DOHH2 (cell line): ENCODE measurements at regions not wholly inside any gene's neighbourhood (a gene's known extent, or its start where the extent isn't known, plus 50 kb on each side); places are given as distances from the start of the nearest gene placed in this dataset.

Experiments used
- H3F3A ChIP-seq: fragments of 200-600 bp; sonication (generic), shearing (Covaris generic); 2 replicates; pipeline ENCODE4 v1.6.0; 2016; ENCODE audit warnings: antibody characterized with exemption, mild to moderate bottlenecking; ENCODE audit not compliant: control insufficient read depth, insufficient read depth
- H3K27ac ChIP-seq: fragments of 200-600 bp; sonication (generic); 2 replicates; pipeline ENCODE4 v1.5.1; 2014; ENCODE audit warnings: low read depth, mild to moderate bottlenecking, low read length, moderate library complexity
- H3K27me3 ChIP-seq: fragments of 200-600 bp; sonication (generic); 2 replicates; pipeline ENCODE4 v1.6.1; 2014; ENCODE audit warnings: mild to moderate bottlenecking, low read length, mixed read lengths; ENCODE audit not compliant: control insufficient read depth
- H3K36me3 ChIP-seq: fragments of 200-600 bp; sonication (generic); 2 replicates; pipeline ENCODE4 v1.6.1; 2014; ENCODE audit warnings: mild to moderate bottlenecking, low read length, moderate library complexity, mixed read lengths; ENCODE audit not compliant: control insufficient read depth
- H3K4me1 ChIP-seq: fragments of 200-600 bp; sonication (generic); 2 replicates; pipeline ENCODE4 v1.6.1; 2014; ENCODE audit warnings: mild to moderate bottlenecking, low read length, mixed read lengths; ENCODE audit not compliant: control insufficient read depth
- H3K4me2 ChIP-seq: fragments of 200-600 bp; sonication (generic); 2 replicates; pipeline ENCODE4 v1.6.0; 2014; ENCODE audit warnings: mild to moderate bottlenecking, low read length, moderate library complexity
- H3K4me3 ChIP-seq: fragments of 200-600 bp; sonication (generic); 2 replicates; pipeline ENCODE4 v1.5.1; 2014; ENCODE audit warnings: mild to moderate bottlenecking, low read length, mixed read lengths
- H3K79me2 ChIP-seq: fragments of 200-600 bp; sonication (generic); 2 replicates; pipeline ENCODE4 v1.6.1; 2014; ENCODE audit warnings: mild to moderate bottlenecking, low read length, mixed read lengths; ENCODE audit not compliant: control insufficient read depth
- H3K9me2 ChIP-seq: fragments of 200-600 bp; sonication (generic); replicated peaks from 2 replicates; pipeline ENCODE4 v1.6.1; 2014; ENCODE audit warnings: mild to moderate bottlenecking, low read length, mixed read lengths; ENCODE audit not compliant: control insufficient read depth
- H3K9me3 ChIP-seq: fragments of 200-600 bp; sonication (generic); 2 replicates; pipeline ENCODE4 v1.6.1; 2014; ENCODE audit warnings: antibody characterized with exemption, low read length, mixed read lengths; ENCODE audit not compliant: control insufficient read depth, insufficient read depth
- H4K20me1 ChIP-seq: fragments of 200-600 bp; sonication (generic); 2 replicates; pipeline ENCODE4 v1.6.0; 2014; ENCODE audit warnings: low read depth, mild to moderate bottlenecking, antibody characterized with exemption, low read length, moderate library complexity; ENCODE audit not compliant: control insufficient read depth, insufficient read depth
- EZH2phosphoT487 ChIP-seq: fragments of 200-600 bp; sonication (generic); IDR thresholded peaks from 2 replicates; pipeline ENCODE4 v1.6.1; 2017; ENCODE audit warnings: borderline replicate concordance, mild to moderate bottlenecking, antibody characterized with exemption, low read length, moderate library complexity, mixed read lengths
- TF ChIP-seq, protein P1 (sequence below): fragments of 200-600 bp; sonication (generic); IDR thresholded peaks from one replicate; pipeline ENCODE4 v1.5.1; 2014; ENCODE audit warnings: antibody characterized with exemption, mild to moderate bottlenecking, low read depth, low read length; ENCODE audit not compliant: poor library complexity, severe bottlenecking

- Histone ChIP-seq H3K4me2 (peak overlapping the region; percentile 92), H3K4me3 (peak overlapping the region; percentile 85), H3K27me3 (no peaks in the 10 kb centered on the region), H3K27ac (peak overlapping the region; percentile 95), H3F3A (peaks cover 12% of the 10 kb centered on the region), H3K79me2 (peaks cover 15% of the 10 kb centered on the region), H4K20me1 (no peaks in the 10 kb centered on the region), H3K36me3 (no peaks in the 10 kb centered on the region), H3K9me3 (no peaks in the 10 kb centered on the region), H3K9me2 (no peaks in the 10 kb centered on the region), H3K4me1 (peaks cover 59% of the 10 kb centered on the region)
- TF ChIP-seq, protein P1, sequence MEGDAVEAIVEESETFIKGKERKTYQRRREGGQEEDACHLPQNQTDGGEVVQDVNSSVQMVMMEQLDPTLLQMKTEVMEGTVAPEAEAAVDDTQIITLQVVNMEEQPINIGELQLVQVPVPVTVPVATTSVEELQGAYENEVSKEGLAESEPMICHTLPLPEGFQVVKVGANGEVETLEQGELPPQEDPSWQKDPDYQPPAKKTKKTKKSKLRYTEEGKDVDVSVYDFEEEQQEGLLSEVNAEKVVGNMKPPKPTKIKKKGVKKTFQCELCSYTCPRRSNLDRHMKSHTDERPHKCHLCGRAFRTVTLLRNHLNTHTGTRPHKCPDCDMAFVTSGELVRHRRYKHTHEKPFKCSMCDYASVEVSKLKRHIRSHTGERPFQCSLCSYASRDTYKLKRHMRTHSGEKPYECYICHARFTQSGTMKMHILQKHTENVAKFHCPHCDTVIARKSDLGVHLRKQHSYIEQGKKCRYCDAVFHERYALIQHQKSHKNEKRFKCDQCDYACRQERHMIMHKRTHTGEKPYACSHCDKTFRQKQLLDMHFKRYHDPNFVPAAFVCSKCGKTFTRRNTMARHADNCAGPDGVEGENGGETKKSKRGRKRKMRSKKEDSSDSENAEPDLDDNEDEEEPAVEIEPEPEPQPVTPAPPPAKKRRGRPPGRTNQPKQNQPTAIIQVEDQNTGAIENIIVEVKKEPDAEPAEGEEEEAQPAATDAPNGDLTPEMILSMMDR, result no peak
- no peak for TF ChIP-seq EZH2phosphoT487
These were observed 78.0 kb upstream of the BCOR start for GRCh38 chrX:40175511-40176350.

DNA sequence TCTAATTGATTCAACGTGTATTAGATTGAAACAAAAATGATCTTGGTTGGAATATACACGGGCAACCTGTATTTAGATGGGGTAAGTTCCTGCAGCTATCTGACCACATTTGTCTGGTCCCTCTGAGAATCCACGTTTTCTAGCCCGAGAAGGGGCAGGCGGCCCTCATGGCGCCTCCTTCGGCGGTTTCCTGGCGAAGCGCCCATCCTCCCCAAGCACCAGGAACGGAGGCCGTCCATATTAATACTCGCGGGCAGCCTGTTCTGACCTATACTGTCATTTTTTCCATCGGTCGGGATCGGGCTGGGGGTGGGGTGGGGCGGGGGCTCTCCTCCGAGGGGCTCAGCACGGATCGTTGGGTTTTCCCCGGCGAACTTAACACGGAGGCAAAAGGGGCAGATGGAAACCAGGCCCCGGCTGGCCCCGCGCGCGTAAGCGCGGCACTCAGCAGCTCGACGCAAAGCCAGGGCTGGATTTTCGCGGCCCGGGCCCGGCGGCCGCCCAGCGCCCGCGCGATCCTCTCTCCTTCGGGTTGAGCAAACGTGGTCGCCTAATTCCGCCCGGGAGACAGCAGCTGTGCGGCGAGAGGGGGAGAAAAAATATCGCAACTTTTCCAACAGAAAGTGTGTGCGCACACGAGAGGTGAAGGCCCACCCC, 77.2 kb upstream of the BCOR start:
- TF ChIP-seq, protein P1, result no peak
- no peak for TF ChIP-seq EZH2phosphoT487
- H3F3A ChIP-seq, result peaks cover 15% of the 10 kb centered on the region
- no peaks in the 10 kb centered on the region for H3K36me3 ChIP-seq
- peak overlapping the region; percentile 85 for H3K4me3 ChIP-seq
- H3K4me2 ChIP-seq, result peak overlapping the region; percentile 92
- no peaks in the 10 kb centered on the region for H3K27me3 ChIP-seq
- H3K9me2 ChIP-seq, result no peaks in the 10 kb centered on the region
- peak overlapping the region; percentile 95 for H3K27ac ChIP-seq
- H3K4me1 ChIP-seq, result peaks cover 66% of the 10 kb centered on the region
- H4K20me1 ChIP-seq, result no peaks in the 10 kb centered on the region
- H3K79me2 ChIP-seq, result peaks cover 15% of the 10 kb centered on the region
- no peaks in the 10 kb centered on the region for H3K9me3 ChIP-seq

- Histone ChIP-seq H3K36me3 (no peaks in the 10 kb centered on the region), H3K4me2 (peak overlapping the region; percentile 92), H3K4me3 (peak overlapping the region; percentile 85), H3K4me1 (peaks cover 73% of the 10 kb centered on the region), H3K27me3 (no peaks in the 10 kb centered on the region), H4K20me1 (no peaks in the 10 kb centered on the region), H3K27ac (peak overlapping the region; percentile 95), H3K9me2 (no peaks in the 10 kb centered on the region), H3F3A (peaks cover 17% of the 10 kb centered on the region), H3K79me2 (peaks cover 15% of the 10 kb centered on the region), H3K9me3 (no peaks in the 10 kb centered on the region)
- no peak for TF ChIP-seq EZH2phosphoT487
- TF ChIP-seq, protein P1, result no peak
These were observed 76.5 kb upstream of the BCOR start for GRCh38 chrX:40174001-40174853.
